ENCODE measurements at regions not wholly inside any gene's neighbourhood (a gene's known extent, or its start where the extent isn't known, plus 50 kb on each side); places are given as distances from the start of the nearest gene placed in this dataset.

DNA sequence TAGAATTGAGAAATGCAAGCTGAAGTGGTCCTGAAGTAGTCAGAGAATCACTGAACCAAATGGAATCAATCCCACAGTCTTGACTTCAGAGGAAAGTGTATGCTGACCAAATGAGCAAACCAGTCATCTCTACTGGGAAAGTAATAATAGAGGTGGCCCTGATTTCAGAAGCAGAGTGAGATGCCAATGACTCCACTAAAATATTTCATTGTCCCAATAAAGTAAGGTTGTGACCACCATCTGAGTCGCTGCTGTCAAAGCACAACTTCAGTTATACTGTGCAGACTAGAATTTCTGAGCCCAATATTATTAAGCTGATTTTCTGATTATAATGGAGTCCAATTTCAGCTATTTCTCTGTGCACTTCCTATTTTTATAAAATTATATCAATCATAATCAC lies 334.4 kb upstream of the THBS1 start:
- TF ChIP-seq, protein P1, sequence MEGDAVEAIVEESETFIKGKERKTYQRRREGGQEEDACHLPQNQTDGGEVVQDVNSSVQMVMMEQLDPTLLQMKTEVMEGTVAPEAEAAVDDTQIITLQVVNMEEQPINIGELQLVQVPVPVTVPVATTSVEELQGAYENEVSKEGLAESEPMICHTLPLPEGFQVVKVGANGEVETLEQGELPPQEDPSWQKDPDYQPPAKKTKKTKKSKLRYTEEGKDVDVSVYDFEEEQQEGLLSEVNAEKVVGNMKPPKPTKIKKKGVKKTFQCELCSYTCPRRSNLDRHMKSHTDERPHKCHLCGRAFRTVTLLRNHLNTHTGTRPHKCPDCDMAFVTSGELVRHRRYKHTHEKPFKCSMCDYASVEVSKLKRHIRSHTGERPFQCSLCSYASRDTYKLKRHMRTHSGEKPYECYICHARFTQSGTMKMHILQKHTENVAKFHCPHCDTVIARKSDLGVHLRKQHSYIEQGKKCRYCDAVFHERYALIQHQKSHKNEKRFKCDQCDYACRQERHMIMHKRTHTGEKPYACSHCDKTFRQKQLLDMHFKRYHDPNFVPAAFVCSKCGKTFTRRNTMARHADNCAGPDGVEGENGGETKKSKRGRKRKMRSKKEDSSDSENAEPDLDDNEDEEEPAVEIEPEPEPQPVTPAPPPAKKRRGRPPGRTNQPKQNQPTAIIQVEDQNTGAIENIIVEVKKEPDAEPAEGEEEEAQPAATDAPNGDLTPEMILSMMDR (IDR thresholded peaks at IDR 0.05 in 4 of 5, conservative IDR thresholded peaks at IDR 0.05 in 1 of 5), result no peak
- TF ChIP-seq POLR2A (IDR thresholded peaks at IDR 0.05), result no peak
